Sigmoid colon (tissue), 4 donors: ENCODE measurements at regions not wholly inside any gene's neighbourhood (a gene's known extent, or its start where the extent isn't known, plus 50 kb on each side); places are given as distances from the start of the nearest gene placed in this dataset.

ENCODE experiments used
- CTCF ChIP-seq, 4 experiments: fragments of 450-650 bp in 3 of 4; fragments of 200-600 bp in 1 of 4; IDR thresholded peaks; one replicate each; pipeline ENCODE4 v1.5.1; 2016 to 2019; ENCODE audit warnings: antibody characterized with exemption in 4 of 4, mild to moderate bottlenecking in 3 of 4, moderate library complexity in 2 of 4
- EP300 ChIP-seq, 4 donors: sonication (generic); formaldehyde crosslinking; IDR thresholded peaks; one replicate each; pipeline ENCODE4 v1.6.1; 2017; ENCODE audit warnings: antibody characterized with exemption in 4 of 4
- POLR2A ChIP-seq, 2 donors: fragments of 450-650 bp; IDR thresholded peaks; one replicate each; pipeline ENCODE4 v1.6.1; 2016; ENCODE audit warnings: antibody characterized with exemption in 2 of 2, mild to moderate bottlenecking in 2 of 2, moderate library complexity in 2 of 2
- POLR2AphosphoS5 ChIP-seq, 4 donors: sonication (generic); formaldehyde crosslinking; IDR thresholded peaks; one replicate each; pipeline ENCODE4 v1.6.1; 2017; ENCODE audit warnings: antibody characterized with exemption in 4 of 4

GRCh38 chr4:179858221-179858620 lies 2385.0 kb upstream of the TENM3 start:
- TF ChIP-seq CTCF (IDR thresholded peaks at IDR 0.05) (no peak), POLR2AphosphoS5 (IDR thresholded peaks at IDR 0.05) (no peak), POLR2A (IDR thresholded peaks at IDR 0.05) (no peak), EP300 (IDR thresholded peaks at IDR 0.05) (no peak)
